GM20000 (cell line): ENCODE measurements at regions not wholly inside any gene's neighbourhood (a gene's known extent, or its start where the extent isn't known, plus 50 kb on each side); places are given as distances from the start of the nearest gene placed in this dataset.

Experiments used
- DNase-seq: peaks from one replicate; pipeline ENCODE4 v3.0.0; 2012; ENCODE audit warnings: low spot score
- TF ChIP-seq, protein P1 (sequence below): IDR thresholded peaks from 2 replicates; pipeline ENCODE4 v1.5.1; 2012; ENCODE audit warnings: mild to moderate bottlenecking, control low read depth; ENCODE audit errors: extremely low read depth, missing control alignments

GRCh38 chr7:45469103-45469502 is 105.1 kb upstream of the ADCY1 start:
- TF ChIP-seq, protein P1, sequence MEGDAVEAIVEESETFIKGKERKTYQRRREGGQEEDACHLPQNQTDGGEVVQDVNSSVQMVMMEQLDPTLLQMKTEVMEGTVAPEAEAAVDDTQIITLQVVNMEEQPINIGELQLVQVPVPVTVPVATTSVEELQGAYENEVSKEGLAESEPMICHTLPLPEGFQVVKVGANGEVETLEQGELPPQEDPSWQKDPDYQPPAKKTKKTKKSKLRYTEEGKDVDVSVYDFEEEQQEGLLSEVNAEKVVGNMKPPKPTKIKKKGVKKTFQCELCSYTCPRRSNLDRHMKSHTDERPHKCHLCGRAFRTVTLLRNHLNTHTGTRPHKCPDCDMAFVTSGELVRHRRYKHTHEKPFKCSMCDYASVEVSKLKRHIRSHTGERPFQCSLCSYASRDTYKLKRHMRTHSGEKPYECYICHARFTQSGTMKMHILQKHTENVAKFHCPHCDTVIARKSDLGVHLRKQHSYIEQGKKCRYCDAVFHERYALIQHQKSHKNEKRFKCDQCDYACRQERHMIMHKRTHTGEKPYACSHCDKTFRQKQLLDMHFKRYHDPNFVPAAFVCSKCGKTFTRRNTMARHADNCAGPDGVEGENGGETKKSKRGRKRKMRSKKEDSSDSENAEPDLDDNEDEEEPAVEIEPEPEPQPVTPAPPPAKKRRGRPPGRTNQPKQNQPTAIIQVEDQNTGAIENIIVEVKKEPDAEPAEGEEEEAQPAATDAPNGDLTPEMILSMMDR: no peak
- DNase-seq: no peak

DNA sequence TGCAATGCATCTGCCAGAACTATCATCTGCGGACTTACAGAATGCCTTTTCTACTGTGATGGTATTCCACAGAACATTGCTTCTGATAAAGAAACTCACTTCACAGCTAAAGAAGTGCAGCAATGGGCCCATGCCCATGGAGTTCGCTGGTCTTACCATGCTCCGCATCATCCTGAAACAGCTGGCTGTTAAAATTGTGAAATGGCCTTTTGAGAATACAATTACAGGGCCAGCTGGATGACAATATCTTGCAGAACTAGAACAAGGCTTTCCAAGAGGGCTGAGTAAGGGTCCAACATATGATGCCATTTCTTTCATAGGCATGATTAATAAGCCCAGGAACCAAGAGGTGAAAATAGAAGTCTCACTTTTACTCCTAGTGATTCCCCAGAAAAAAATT is 104.1 kb upstream of the ADCY1 start:
- DNase-seq: no peak
- TF ChIP-seq, protein P1: no peak

DNA sequence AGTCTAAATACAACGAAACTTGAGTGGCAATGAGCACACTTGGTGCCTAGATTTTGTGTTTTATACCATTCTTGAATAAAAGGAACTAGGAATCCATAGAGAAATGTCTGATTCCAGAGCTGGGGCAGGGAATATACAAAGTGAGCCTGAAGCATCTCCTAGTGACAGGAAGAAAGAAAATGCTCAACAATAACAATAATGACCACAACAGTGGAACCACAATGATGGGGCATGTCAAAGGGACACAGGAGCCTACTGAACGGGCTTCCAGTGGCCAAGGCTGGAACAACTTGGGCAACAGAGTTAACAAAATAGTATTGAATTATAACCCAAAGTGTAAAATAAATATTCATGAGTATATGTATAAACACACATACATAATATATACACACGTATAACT is 94.4 kb upstream of the ADCY1 start:
- TF ChIP-seq, protein P1: no peak
- no peak for DNase-seq

GRCh38 chr7:45482451-45482850 is 91.7 kb upstream of the ADCY1 start:
- no peak for DNase-seq
- TF ChIP-seq, protein P1: no peak

- no peak for DNase-seq
- TF ChIP-seq, protein P1: no peak
Measured at GRCh38 chr7:45484094-45484493, 90.1 kb upstream of the ADCY1 start.

DNA sequence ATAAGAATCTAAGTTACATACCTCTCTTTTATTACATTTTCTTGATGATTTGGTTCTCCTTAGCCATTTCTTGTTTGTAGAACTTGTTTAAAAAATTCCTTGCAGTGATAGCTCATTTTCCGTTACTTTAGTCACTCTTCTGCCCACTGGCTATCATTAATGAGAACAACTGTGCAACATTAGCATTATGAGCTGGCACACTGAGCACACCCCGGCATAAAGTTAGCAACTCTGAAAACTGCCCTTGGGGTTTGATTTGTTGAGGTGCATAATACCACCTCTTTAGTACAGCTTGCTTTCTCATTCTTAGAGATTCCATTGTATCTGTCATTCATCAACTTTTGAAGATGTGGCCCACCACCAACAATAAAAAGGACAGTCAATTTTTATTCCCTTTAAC is 87.6 kb upstream of the ADCY1 start:
- TF ChIP-seq, protein P1: no peak
- DNase-seq: no peak

- TF ChIP-seq, protein P1: no peak
- no peak for DNase-seq
Measured at GRCh38 chr7:45494885-45495284, 79.3 kb upstream of the ADCY1 start.

- no peak for DNase-seq
- TF ChIP-seq, protein P1: no peak
Measured at GRCh38 chr7:45495618-45496017, 78.5 kb upstream of the ADCY1 start.
